ENCODE measurements at regions not wholly inside any gene's neighbourhood (a gene's known extent, or its start where the extent isn't known, plus 50 kb on each side); places are given as distances from the start of the nearest gene placed in this dataset.

DNA sequence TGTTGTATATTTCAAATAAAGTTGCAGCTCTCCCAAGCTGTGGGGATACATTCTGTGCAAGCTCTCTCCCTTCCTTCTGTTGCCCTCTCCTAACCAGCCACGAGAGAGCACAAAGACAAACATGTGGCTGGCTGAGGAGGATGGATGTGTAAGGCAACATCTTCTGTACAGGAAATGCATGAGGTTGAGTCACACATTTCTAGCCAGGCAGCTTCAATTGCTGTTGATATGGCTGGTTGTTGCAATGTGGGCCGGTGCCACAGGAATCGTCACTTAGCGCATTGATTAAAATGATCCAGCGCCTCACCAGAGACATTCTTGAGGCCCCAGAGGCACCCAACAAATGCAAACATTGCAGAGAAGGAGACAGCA is 207.1 kb downstream of the ICE1 start:
- no peak for DNase-seq
- TF ChIP-seq POLR2A (IDR thresholded peaks at IDR 0.05; ENCODE audit: low read length), result no peak
- no peak for TF ChIP-seq GATA1 (IDR thresholded peaks at IDR 0.05; ENCODE audit: low read depth, low read length)

DNA sequence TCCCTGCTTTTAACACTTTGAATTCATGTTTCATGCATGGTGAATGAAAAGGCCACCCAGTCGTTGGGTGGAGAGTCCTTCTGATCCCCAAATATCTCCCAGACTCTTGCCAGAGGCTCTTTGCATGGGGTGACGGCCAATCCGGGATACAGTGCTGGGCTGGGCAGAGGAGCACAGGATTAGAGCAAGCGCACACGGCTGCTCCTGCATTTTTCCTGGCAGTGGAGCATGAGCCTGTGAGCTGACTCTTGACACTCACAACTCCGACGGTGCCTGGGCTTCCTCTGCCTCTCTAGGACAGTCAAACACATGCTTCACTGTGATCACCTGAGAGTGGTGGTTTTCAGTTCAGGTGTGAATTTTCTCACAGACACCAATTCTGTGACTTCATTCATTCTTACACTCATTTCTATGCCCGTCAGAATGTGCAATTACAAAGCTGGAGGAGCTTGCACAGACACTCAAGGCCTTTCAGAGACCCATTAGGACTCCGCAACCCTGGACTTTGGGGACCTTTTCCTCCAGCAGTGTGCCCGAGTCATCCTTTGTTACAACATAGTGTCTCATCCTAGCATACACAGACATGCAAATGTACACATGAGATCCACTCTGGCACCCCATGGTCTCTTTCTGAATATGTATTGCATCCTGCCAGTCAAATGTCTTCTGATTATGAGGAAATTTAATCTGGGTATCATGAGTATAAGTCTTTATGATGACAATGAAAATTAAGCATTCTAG is 206.6 kb downstream of the ICE1 start:
- no peak for TF ChIP-seq GATA1 (IDR thresholded peaks at IDR 0.05; ENCODE audit: low read depth, low read length)
- no peak for TF ChIP-seq POLR2A (IDR thresholded peaks at IDR 0.05; ENCODE audit: low read length)
- DNase-seq, result no peak

GRCh38 chr5:5626412-5626811 is 203.9 kb downstream of the ICE1 start:
- no peak for TF ChIP-seq GATA1 (IDR thresholded peaks at IDR 0.05; ENCODE audit: low read depth, low read length)
- TF ChIP-seq POLR2A (IDR thresholded peaks at IDR 0.05; ENCODE audit: low read length), result no peak
- no peak for DNase-seq

- TF ChIP-seq POLR2A (IDR thresholded peaks at IDR 0.05; ENCODE audit: low read length) (no peak), GATA1 (IDR thresholded peaks at IDR 0.05; ENCODE audit: low read depth, low read length) (no peak)
- DNase-seq, result no peak
Observed at GRCh38 chr5:5625491-5625890, 203.0 kb downstream of the ICE1 start.

- TF ChIP-seq GATA1 (IDR thresholded peaks at IDR 0.05; ENCODE audit: low read depth, low read length) (no peak), POLR2A (IDR thresholded peaks at IDR 0.05; ENCODE audit: low read length) (no peak)
- DNase-seq, result no peak
Observed at GRCh38 chr5:5623397-5623796, 200.9 kb downstream of the ICE1 start.

- TF ChIP-seq GATA1 (IDR thresholded peaks at IDR 0.05; ENCODE audit: low read depth, low read length) (no peak), POLR2A (IDR thresholded peaks at IDR 0.05; ENCODE audit: low read length) (no peak)
- DNase-seq, result no peak
Observed at GRCh38 chr5:5622806-5623205, 200.3 kb downstream of the ICE1 start.

DNA sequence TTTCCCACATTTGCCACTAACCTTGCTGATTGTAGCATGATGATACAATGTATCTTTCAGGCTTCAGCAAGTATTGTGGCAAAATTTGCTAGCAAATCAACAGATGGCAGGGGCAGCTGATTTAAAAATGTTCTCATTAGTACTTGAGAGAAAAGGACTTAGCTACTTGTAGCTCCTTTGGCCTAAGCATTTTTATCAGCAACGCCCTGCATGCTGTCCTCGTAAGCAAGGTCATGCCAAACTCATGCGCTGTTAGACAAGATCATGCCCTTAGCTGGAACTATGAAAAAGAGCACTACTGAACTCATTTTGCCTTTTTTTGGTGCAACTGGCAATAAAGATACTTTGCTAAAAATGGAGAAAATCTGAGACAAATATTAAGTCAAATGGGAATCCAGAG is 197.1 kb downstream of the ICE1 start:
- no peak for TF ChIP-seq POLR2A (IDR thresholded peaks at IDR 0.05; ENCODE audit: low read length)
- no peak for DNase-seq

DNA sequence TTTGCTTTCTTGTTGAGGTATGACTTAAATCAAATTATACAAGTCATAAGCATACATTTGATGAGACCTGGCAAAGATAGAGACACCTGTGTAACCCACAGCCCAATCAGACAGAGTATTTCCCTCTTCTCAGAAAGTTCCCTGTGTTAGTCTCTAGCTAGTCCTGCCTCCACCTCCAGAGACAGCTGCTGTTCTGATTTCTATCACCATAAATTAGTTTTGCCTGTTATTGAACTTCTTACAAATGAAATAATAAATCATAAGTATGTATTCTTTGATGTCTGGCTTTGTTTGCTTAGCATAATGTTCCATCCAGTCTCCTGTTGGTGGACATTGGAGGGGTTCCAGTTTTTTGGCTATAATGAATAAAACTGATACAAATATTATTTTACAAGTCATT is 194.5 kb downstream of the ICE1 start:
- TF ChIP-seq GATA1 (IDR thresholded peaks at IDR 0.05; ENCODE audit: low read depth, low read length), result no peak
- no peak for TF ChIP-seq POLR2A (IDR thresholded peaks at IDR 0.05; ENCODE audit: low read length)
- no peak for DNase-seq

GRCh38 chr5:5616247-5616895 is 193.9 kb downstream of the ICE1 start:
- TF ChIP-seq GATA1 (IDR thresholded peaks at IDR 0.05; ENCODE audit: low read depth, low read length) (no peak), POLR2A (IDR thresholded peaks at IDR 0.05; ENCODE audit: low read length) (no peak)
- DNase-seq, result no peak

GRCh38 chr5:5615569-5615968 is 193.1 kb downstream of the ICE1 start:
- no peak for TF ChIP-seq GATA1 (IDR thresholded peaks at IDR 0.05; ENCODE audit: low read depth, low read length)
- TF ChIP-seq POLR2A (IDR thresholded peaks at IDR 0.05; ENCODE audit: low read length), result no peak
- DNase-seq, result no peak

- DNase-seq, result no peak
- no peak for TF ChIP-seq POLR2A (IDR thresholded peaks at IDR 0.05; ENCODE audit: low read length)
- TF ChIP-seq GATA1 (IDR thresholded peaks at IDR 0.05; ENCODE audit: low read depth, low read length), result no peak
Observed at GRCh38 chr5:5613261-5613990, 190.9 kb downstream of the ICE1 start.

DNA sequence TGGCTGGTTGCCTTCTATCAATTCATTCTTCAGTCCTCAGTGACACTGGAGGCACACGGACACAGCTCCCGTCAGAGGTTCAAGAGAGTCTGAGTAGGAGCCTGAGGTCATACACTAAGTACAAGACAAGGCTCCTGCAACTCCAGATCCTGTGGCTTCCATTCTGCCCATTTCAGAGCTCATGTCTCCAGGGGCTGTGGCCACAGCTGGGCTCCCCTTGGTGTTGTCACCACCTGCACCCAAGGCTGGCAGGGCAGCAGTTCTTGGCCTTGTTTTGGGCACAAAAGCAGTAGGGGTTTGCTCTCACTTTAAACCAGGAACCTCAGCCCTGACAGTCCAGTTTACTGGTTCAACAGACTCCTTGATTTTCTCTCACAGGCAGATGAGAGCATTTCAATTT is 189.6 kb downstream of the ICE1 start:
- DNase-seq, result no peak
- no peak for TF ChIP-seq GATA1 (IDR thresholded peaks at IDR 0.05; ENCODE audit: low read depth, low read length)
- no peak for TF ChIP-seq POLR2A (IDR thresholded peaks at IDR 0.05; ENCODE audit: low read length)

- TF ChIP-seq POLR2A (IDR thresholded peaks at IDR 0.05; ENCODE audit: low read length) (no peak), GATA1 (IDR thresholded peaks at IDR 0.05; ENCODE audit: low read depth, low read length) (no peak)
- DNase-seq, result no peak
Observed at GRCh38 chr5:5609935-5610334, 187.5 kb downstream of the ICE1 start.

DNA sequence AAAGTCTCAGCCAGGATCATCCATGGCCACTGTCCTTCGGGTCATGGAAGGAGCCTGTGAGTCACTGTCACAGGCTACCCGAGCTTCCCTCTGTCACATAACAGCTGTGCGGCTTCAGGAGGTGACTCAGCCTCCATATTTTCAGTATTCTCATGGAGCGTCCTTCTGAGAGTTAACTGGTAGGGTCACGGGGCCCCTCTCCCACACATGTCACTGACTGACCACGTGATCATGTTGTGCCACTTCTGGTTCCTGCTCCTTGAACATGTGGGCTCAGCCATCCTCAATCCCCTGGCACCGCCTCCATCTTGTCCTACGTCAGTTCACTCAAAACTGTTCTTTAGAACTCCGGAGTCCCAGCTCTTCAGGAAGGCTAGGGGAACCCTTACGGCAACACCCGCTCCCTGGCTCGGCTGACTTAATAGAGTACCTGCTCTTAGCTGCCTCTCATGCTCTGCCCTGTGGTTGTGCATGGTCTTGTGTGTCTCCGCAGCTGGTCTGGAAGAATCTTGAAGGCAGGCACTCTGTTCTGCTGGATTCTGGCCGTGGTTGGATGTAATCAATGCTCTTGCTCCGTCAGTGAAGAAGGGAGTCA is 182.8 kb downstream of the ICE1 start:
- TF ChIP-seq GATA1 (IDR thresholded peaks at IDR 0.05; ENCODE audit: low read depth, low read length), result no peak
- TF ChIP-seq POLR2A (IDR thresholded peaks at IDR 0.05; ENCODE audit: low read length), result no peak
- no peak for DNase-seq

All from erythroblast (primary cell).